HG03558 (cell line): ENCODE measurements at regions not wholly inside any gene's neighbourhood (a gene's known extent, or its start where the extent isn't known, plus 50 kb on each side); places are given as distances from the start of the nearest gene placed in this dataset.
"Not testable (repeated sequence)": the region's sequence is repeated elsewhere in the genome, so short reads cannot be mapped to it uniquely, and the experiment has no call there.

Experiments used
- ATAC-seq: cut with Tn5 transposase; IDR thresholded peaks from one replicate; pipeline ENCODE4 v1.9.1; 2021; ENCODE audit warnings: moderate number of reproducible peaks; ENCODE audit not compliant: unreplicated experiment; ENCODE audit errors: extremely low read depth

DNA sequence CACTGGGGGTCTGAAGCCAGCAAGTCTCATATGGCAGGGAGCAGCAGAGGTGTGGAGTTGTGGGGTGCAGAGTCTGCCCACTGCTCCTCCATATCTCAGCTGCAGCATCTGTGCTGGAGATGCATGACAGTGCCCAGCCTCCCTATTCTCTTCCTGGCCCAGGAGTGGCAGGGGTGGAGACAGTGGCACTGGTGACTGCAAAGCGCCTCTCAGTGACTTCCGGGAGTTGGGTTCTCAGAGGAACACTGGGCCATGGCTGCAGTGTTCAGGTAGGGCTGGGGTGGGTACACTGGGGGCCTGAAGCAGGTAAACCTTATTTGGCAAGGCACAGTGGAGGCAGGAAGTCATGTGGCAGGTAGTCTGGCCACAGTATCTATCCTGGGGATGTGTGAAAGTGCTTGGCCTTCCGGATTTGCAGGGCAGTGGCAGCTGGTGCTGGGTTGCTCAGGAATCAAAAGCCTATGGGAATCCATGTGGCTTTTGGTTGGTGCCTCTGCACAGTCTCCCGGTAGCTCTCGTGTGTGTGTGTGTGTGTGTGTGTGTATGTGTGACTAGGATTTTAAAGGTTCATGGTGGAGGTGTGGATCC, 60.3 kb upstream of the THUMPD2 start:
- ATAC-seq, result no peak

- ATAC-seq, result no peak
Observed at GRCh38 chr2:39838589-39838988, 59.5 kb upstream of the THUMPD2 start.

DNA sequence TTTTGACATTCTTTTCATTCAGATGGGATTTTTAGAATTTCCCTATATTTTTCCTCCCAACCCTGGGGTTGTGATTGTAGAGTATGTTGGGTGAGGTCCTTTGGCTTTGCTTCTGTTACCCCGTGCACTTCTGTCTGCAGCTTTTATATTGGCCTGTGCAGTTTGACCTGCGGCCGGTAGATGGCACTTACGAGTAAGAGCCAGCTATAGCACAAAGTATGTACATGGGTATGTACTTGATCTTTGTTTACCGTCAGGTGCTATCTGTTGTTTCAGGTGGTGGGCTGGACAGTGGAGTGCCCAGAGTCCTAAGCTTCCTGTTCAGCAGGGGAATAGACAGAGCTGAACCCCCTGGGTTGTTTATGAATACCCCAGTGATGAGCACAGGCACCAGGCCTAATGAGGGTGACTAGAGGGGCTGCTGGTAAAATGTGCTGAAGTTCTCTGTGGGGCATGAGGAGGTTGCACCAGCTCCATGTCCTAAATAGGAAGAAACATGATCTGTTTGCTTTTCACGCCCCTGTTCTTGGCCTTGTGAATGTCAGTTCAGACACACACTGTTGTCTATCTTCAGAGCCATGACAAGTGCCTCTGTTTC, 58.9 kb upstream of the THUMPD2 start:
- peak; percentile 83 for ATAC-seq

DNA sequence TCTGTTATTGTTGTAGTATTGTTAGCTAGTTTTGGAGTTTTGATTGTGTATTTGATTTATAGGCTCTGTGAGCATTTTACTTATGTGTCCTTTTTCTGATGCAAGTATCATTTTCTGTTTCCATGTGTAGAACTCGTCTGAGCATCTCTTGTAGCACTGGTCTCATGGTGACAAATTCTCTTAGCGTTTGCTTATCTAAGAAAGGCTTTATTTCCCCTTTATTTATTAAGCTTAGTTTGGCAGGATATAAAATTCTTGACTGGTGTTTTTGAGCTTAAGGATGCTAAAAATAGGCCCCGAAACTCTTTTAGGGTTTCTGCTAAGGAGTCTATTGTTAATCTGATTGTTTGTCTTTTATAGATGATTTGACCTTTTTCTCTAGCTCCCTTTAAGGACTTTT, 57.6 kb upstream of the THUMPD2 start:
- no peak for ATAC-seq

DNA sequence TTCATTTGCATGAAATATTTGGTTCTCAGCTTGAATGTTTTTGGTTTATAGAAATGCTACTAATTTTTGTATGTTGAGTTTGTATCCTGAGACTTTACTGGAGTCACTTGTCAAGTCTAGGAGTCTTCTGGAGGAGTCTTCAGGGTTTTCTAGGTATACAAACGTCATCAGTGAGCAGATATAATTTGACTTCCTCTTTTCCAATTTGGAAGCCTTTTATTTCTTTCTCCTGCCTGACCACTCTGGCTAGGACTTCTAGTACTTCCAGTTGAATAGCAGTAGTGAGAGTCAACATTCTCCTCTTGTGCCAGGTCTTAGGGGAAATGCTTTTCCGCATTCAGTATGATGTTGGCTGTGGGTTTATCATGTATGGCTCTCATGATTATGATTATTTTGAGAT, 55.4 kb upstream of the THUMPD2 start:
- no peak for ATAC-seq

DNA sequence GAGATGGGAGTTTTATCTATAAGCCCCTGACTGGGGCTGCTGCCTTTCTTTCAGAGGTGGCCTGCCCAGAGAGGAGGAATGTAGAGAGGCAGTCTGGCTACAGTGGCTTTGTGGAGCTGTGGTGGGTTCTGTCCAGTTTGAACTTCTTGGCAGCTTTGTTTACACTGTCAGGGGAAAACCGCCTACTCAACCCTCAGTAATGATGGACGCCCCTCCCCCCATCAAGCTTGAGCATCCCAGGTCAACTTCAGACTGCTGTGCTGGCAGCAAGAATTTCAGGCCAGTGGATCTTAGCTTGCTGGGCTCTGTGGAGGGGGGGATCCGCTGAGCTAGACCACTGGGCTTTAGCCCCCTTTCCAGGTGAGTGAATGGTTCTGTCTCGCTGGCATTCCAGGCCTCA, 51.6 kb upstream of the THUMPD2 start:
- ATAC-seq, result not testable (repeated sequence)
